ENCODE measurements at regions not wholly inside any gene's neighbourhood (a gene's known extent, or its start where the extent isn't known, plus 50 kb on each side); places are given as distances from the start of the nearest gene placed in this dataset.

- TF ChIP-seq ZNF544 (tag by site-specific recombination; IDR thresholded peaks at IDR 0.05): no peak
- TF ChIP-seq ZNF394 (tag by site-specific recombination; IDR thresholded peaks at IDR 0.05; ENCODE audit: borderline replicate concordance): peak; percentile 57; the same call in 1 of the 2 replicates
- peak; percentile 83 for TF ChIP-seq ZNF366 (tag by site-specific recombination; conservative IDR thresholded peaks at IDR 0.05)
- TF ChIP-seq GLI2 (tag by site-specific recombination; IDR thresholded peaks at IDR 0.05; ENCODE audit: borderline replicate concordance, low read depth): peak; percentile 82
- TF ChIP-seq ZNF121 (tag by site-specific recombination; IDR thresholded peaks at IDR 0.05): no peak
- TF ChIP-seq ZNF548 (tag by site-specific recombination; IDR thresholded peaks at IDR 0.05): no peak
- no peak for TF ChIP-seq ELK4 (IDR thresholded peaks at IDR 0.05; ENCODE audit: borderline replicate concordance, low read depth, low read length)
- TF ChIP-seq ZNF510 (tag by site-specific recombination; IDR thresholded peaks at IDR 0.05; ENCODE audit: insufficient replicate concordance): no peak
- TF ChIP-seq ZNF596 (tag by site-specific recombination; IDR thresholded peaks at IDR 0.05): no peak
- TF ChIP-seq ZNF155 (tag by site-specific recombination; IDR thresholded peaks at IDR 0.05): no peak
- TF ChIP-seq WT1 (tag by site-specific recombination; IDR thresholded peaks at IDR 0.05): peak; percentile 90
- peak; percentile 32; the same call in 1 of the 2 replicates for TF ChIP-seq PRDM10 (tag by site-specific recombination; IDR thresholded peaks at IDR 0.05)
- no peak for TF ChIP-seq ZNF140 (tag by site-specific recombination; IDR thresholded peaks at IDR 0.05)
- TF ChIP-seq ZNF24 (tag by site-specific recombination; IDR thresholded peaks at IDR 0.05): peak; percentile 54; the same call in 1 of the 2 replicates
- no peak for TF ChIP-seq ZBTB6 (tag by site-specific recombination; IDR thresholded peaks at IDR 0.05)
- TF ChIP-seq IKZF3 (tag by site-specific recombination; IDR thresholded peaks at IDR 0.05): peak; percentile 95
- TF ChIP-seq ZNF335 (tag by site-specific recombination; conservative IDR thresholded peaks at IDR 0.05): no peak
- TF ChIP-seq ZNF169 (tag by site-specific recombination; IDR thresholded peaks at IDR 0.05): no peak
- TF ChIP-seq ZNF426 (tag by site-specific recombination; IDR thresholded peaks at IDR 0.05): no peak
- TF ChIP-seq KLF1 (tag by site-specific recombination; IDR thresholded peaks at IDR 0.05): 0 out of 2 replicates have a peak, but pooled peaks have one; percentile 31
- no peak for TF ChIP-seq HOXA7 (CRISPR knock-in tag; IDR thresholded peaks at IDR 0.05; ENCODE audit: borderline replicate concordance)
- peak; percentile 98 for TF ChIP-seq HOXD13 (CRISPR knock-in tag; IDR thresholded peaks at IDR 0.05; ENCODE audit: borderline replicate concordance)
- no peak for TF ChIP-seq ZNF837 (tag by site-specific recombination; IDR thresholded peaks at IDR 0.05)
- TF ChIP-seq SP3 (tag by site-specific recombination; IDR thresholded peaks at IDR 0.05): no peak
- TF ChIP-seq, protein P1, sequence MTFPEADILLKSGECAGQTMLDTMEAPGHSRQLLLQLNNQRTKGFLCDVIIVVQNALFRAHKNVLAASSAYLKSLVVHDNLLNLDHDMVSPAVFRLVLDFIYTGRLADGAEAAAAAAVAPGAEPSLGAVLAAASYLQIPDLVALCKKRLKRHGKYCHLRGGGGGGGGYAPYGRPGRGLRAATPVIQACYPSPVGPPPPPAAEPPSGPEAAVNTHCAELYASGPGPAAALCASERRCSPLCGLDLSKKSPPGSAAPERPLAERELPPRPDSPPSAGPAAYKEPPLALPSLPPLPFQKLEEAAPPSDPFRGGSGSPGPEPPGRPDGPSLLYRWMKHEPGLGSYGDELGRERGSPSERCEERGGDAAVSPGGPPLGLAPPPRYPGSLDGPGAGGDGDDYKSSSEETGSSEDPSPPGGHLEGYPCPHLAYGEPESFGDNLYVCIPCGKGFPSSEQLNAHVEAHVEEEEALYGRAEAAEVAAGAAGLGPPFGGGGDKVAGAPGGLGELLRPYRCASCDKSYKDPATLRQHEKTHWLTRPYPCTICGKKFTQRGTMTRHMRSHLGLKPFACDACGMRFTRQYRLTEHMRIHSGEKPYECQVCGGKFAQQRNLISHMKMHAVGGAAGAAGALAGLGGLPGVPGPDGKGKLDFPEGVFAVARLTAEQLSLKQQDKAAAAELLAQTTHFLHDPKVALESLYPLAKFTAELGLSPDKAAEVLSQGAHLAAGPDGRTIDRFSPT (tag by site-specific recombination; IDR thresholded peaks at IDR 0.05): peak; percentile 58; the same call in 1 of the 2 replicates
- TF ChIP-seq, protein P2, sequence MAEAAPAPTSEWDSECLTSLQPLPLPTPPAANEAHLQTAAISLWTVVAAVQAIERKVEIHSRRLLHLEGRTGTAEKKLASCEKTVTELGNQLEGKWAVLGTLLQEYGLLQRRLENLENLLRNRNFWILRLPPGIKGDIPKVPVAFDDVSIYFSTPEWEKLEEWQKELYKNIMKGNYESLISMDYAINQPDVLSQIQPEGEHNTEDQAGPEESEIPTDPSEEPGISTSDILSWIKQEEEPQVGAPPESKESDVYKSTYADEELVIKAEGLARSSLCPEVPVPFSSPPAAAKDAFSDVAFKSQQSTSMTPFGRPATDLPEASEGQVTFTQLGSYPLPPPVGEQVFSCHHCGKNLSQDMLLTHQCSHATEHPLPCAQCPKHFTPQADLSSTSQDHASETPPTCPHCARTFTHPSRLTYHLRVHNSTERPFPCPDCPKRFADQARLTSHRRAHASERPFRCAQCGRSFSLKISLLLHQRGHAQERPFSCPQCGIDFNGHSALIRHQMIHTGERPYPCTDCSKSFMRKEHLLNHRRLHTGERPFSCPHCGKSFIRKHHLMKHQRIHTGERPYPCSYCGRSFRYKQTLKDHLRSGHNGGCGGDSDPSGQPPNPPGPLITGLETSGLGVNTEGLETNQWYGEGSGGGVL (tag by site-specific recombination; IDR thresholded peaks at IDR 0.05): peak; percentile 24; the same call in 1 of the 2 replicates
- TF ChIP-seq ZNF830 (tag by site-specific recombination; IDR thresholded peaks at IDR 0.05; ENCODE audit: low read depth): no peak
- peak; percentile 89 for TF ChIP-seq ZSCAN30 (tag by site-specific recombination; IDR thresholded peaks at IDR 0.05)
- TF ChIP-seq PRDM4 (tag by site-specific recombination; IDR thresholded peaks at IDR 0.05): peak; percentile 96
Measured at GRCh38 chr9:13956107-13956506, 357.8 kb downstream of the NFIB start (continued).

All from HEK293 (cell line).